Mesodermal cell (in vitro differentiated cells): ENCODE measurements at regions not wholly inside any gene's neighbourhood (a gene's known extent, or its start where the extent isn't known, plus 50 kb on each side); places are given as distances from the start of the nearest gene placed in this dataset.

Experiments
- H3K27ac ChIP-seq: 2 replicates; pipeline ENCODE4 v1.7.0; 2013; ENCODE audit warnings: mild to moderate bottlenecking, low read depth, low read length, moderate library complexity; ENCODE audit not compliant: severe bottlenecking
- H3K36me3 ChIP-seq: 2 replicates; pipeline ENCODE4 v1.7.1; 2013; ENCODE audit warnings: mild to moderate bottlenecking, low read length, moderate library complexity; ENCODE audit not compliant: control insufficient read depth, insufficient read depth
- H3K4me1 ChIP-seq: one replicate; pipeline ENCODE4 v1.7.1; 2013; ENCODE audit warnings: mild to moderate bottlenecking, low read length; ENCODE audit not compliant: insufficient read depth, control insufficient read depth, poor library complexity, severe bottlenecking
- H3K4me3 ChIP-seq: 2 replicates; pipeline ENCODE4 v1.7.0; 2013; ENCODE audit warnings: low read length, control low read depth, mild to moderate bottlenecking; ENCODE audit not compliant: insufficient read depth, poor library complexity, severe bottlenecking; ENCODE audit errors: extremely low read depth
- H3K9me3 ChIP-seq: 2 replicates; pipeline ENCODE4 v1.7.1; 2013; ENCODE audit warnings: mild to moderate bottlenecking, low read length, moderate library complexity; ENCODE audit not compliant: control insufficient read depth
- whole genome bisulfite sequencing, 2 experiments: methylation state at CpG; one replicate each; pipeline ENCODE4 v1.1.5; 2013; ENCODE audit warnings: missing lambda C conversion rate in 2 of 2; ENCODE audit not compliant: insufficient coverage in 2 of 2; 5-methylcytosine and 5-hydroxymethylcytosine counted together

GRCh38 chr2:224263571-224264043, 138.3 kb downstream of the FAM124B start:
- Histone ChIP-seq H3K36me3 (no peaks in the 10 kb centered on the region), H3K9me3 (no peaks in the 10 kb centered on the region), H3K4me1 (peaks cover 10% of the 10 kb centered on the region), H3K4me3 (no peak overlapping the region), H3K27ac (no peak overlapping the region)
- WGBS, 2 experiments: 100% methylated on average over 1 of the region's 1 CpG; no CpG with 5 or more reads in 1 of the 2 experiments

DNA sequence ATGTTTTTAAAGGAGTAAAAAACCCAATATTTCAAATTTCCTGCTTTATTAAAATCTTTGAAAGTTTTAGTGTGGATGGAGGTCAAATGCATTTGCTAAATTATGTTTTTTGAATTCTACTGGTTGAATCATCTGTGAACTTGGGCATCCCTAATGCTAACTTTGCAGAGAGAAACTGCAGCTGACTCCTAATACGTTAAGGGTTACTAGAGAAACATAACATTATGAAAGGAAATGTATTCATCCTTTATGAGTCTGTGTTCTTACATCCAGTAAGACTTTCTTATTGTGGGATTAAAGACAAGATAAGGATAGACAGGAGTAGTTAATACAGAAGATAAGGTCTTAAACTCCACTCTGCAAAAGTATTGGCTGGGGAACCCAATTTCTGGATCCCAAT, 140.6 kb downstream of the FAM124B start:
- H3K9me3 ChIP-seq: no peaks in the 10 kb centered on the region
- no peaks in the 10 kb centered on the region for H3K36me3 ChIP-seq
- H3K4me1 ChIP-seq: peaks cover 10% of the 10 kb centered on the region
- no peak overlapping the region for H3K4me3 ChIP-seq
- no peak overlapping the region for H3K27ac ChIP-seq
- 100% methylated on average over 1 of the region's 1 CpG for WGBS, 2 experiments

GRCh38 chr2:224260372-224261020, 141.4 kb downstream of the FAM124B start:
- Histone ChIP-seq H3K36me3 (no peaks in the 10 kb centered on the region), H3K4me1 (peaks cover 10% of the 10 kb centered on the region), H3K9me3 (no peaks in the 10 kb centered on the region), H3K4me3 (no peak overlapping the region), H3K27ac (no peak overlapping the region)
- 75 to 86% methylated on average over 4 to 5 of the region's 7 CpGs for WGBS, 2 experiments

DNA sequence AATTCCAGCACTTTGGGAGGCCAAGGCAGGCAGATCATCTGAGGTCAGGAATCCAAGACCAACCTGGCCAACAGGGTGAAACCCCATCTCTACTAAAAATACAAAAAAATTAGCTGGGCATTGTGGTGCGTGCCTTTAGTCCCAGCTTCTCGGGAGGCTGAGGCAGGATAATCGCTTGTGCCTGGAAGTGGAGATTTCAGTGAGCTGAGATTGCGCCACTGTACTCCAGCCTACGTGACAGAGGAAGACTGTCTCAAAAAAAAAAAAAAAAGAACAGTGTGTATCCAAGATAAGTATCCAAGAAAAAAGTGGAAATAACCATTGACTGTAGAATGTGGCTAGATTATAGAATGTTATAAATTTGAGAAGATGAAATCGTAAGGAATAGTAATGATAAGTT, 142.1 kb downstream of the FAM124B start:
- Histone ChIP-seq H3K36me3 (no peaks in the 10 kb centered on the region), H3K4me1 (peaks cover 10% of the 10 kb centered on the region), H3K4me3 (no peak overlapping the region), H3K9me3 (no peaks in the 10 kb centered on the region), H3K27ac (no peak overlapping the region)
- 92 to 98% methylated on average over 5 to 6 of the region's 6 CpGs for WGBS, 2 experiments

- H3K9me3 ChIP-seq: no peaks in the 10 kb centered on the region
- WGBS, 2 experiments: 80 to 88% methylated on average over 1 of the region's 2 CpGs
- no peaks in the 10 kb centered on the region for H3K4me1 ChIP-seq
- no peaks in the 10 kb centered on the region for H3K36me3 ChIP-seq
- H3K27ac ChIP-seq: no peak overlapping the region
- no peak overlapping the region for H3K4me3 ChIP-seq
These were observed 143.8 kb downstream of the FAM124B start for GRCh38 chr2:224258059-224258458.

- Histone ChIP-seq H3K9me3 (no peaks in the 10 kb centered on the region), H3K36me3 (no peaks in the 10 kb centered on the region), H3K4me1 (no peaks in the 10 kb centered on the region), H3K4me3 (no peak overlapping the region), H3K27ac (no peak overlapping the region)
- WGBS, 2 experiments: 90 to 100% methylated on average over 1 to 2 of the region's 2 CpGs
These were observed 144.8 kb downstream of the FAM124B start for GRCh38 chr2:224257156-224257555.

DNA sequence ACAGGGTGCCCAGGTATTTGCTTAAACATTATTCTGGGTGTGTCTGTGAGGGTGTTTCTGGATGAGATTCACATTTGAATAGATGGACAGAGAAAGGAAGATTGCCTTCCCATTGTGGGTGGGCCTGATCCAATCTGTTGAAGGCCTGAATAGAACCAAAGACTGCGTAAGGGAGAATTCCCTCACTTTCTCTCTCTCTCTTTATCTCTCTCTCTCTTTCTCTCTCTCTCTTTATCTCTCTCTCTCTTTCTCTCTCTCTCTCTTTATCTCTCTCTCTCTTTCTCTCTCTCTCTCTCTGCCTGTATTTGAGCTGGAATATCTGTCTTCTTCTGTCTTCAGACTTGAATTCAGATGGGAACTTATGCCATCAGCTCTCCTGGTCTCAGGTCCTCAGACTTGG, 148.4 kb downstream of the FAM124B start:
- Histone ChIP-seq H3K36me3 (no peaks in the 10 kb centered on the region), H3K4me1 (no peaks in the 10 kb centered on the region), H3K9me3 (no peaks in the 10 kb centered on the region), H3K4me3 (no peak overlapping the region), H3K27ac (no peak overlapping the region)
- WGBS, 2 experiments: 88 to 100% methylated on average over 1 of the region's 1 CpG

DNA sequence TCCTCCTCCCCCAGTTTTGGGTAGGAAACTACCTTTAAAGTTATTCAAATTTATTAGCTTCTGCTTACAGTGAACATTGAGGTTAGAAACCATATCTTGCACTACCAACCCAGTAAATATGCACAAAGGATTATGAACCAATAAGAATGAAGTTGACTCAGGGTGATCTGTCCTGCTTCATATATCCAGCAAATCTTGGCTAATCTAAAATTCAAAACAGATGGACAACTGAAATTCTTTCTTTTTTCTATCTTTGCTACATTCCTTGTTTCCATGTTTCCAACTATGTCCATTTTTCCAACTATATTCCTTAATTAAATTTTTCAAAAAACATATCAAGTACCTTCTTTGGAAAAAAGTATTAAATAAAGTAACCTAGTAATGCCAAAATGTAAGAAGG, 149.3 kb downstream of the FAM124B start:
- no peak overlapping the region for H3K27ac ChIP-seq
- no peaks in the 10 kb centered on the region for H3K9me3 ChIP-seq
- H3K36me3 ChIP-seq: no peaks in the 10 kb centered on the region
- H3K4me1 ChIP-seq: no peaks in the 10 kb centered on the region
- no peak overlapping the region for H3K4me3 ChIP-seq

DNA sequence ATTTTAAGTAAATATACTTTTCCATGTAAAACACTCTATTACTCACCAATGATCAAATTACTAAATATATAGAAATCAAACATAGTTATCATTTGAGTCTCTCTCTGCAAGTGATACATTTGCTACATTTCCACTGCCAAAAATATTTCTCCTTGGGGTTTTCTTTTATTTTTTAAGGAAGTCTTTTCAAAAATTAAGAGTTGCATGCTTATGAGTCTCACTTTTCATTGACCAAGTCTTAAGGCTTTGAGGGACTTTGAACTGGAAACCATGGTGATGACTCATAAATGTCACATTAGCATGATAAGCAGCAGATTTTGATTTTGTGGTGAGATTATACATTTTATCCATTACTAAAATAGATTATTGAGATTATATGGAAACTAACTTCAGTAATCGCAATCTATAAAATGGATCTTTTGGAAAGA, 152.9 kb downstream of the FAM124B start:
- H3K9me3 ChIP-seq: no peaks in the 10 kb centered on the region
- no CpG with 5 or more reads among the region's 1 CpG for WGBS, 2 experiments
- no peaks in the 10 kb centered on the region for H3K4me1 ChIP-seq
- H3K4me3 ChIP-seq: no peak overlapping the region
- no peak overlapping the region for H3K27ac ChIP-seq
- no peaks in the 10 kb centered on the region for H3K36me3 ChIP-seq

- Histone ChIP-seq H3K4me1 (no peaks in the 10 kb centered on the region), H3K27ac (no peak overlapping the region), H3K9me3 (no peaks in the 10 kb centered on the region), H3K4me3 (no peak overlapping the region), H3K36me3 (no peaks in the 10 kb centered on the region)
- no CpG with 5 or more reads among the region's 1 CpG for WGBS, 2 experiments
These were observed 159.3 kb downstream of the FAM124B start for GRCh38 chr2:224242561-224242960.

GRCh38 chr2:224241812-224242211, 160.1 kb downstream of the FAM124B start:
- Histone ChIP-seq H3K36me3 (no peaks in the 10 kb centered on the region), H3K4me1 (no peaks in the 10 kb centered on the region), H3K9me3 (no peaks in the 10 kb centered on the region), H3K4me3 (no peak overlapping the region), H3K27ac (no peak overlapping the region)
- WGBS, 2 experiments: 100% methylated on average over 1 of the region's 3 CpGs; no CpG with 5 or more reads in 1 of the 2 experiments
